GM23338 (cell line): ENCODE measurements at regions not wholly inside any gene's neighbourhood (a gene's known extent, or its start where the extent isn't known, plus 50 kb on each side); places are given as distances from the start of the nearest gene placed in this dataset.
A peak's percentile ranks its signal among the peaks of the same experiment; 100 is the strongest.

Experiments used
- ATAC-seq: fragments of 200-7000 bp; cut with Tn5 transposase; 3 replicates; pipeline ENCODE4 v1.9.1; 2020
- DNase-seq: peaks from one replicate; pipeline ENCODE4 v3.0.0-alpha.2; 2015; ENCODE audit warnings: low spot score
- H2AFZ ChIP-seq: fragments of 200-600 bp; sonication (generic); 2 replicates; pipeline ENCODE4 v1.8.0; 2016; ENCODE audit warnings: antibody characterized with exemption, mild to moderate bottlenecking, moderate library complexity
- H3F3A ChIP-seq: fragments of 200-600 bp; sonication (generic); replicated peaks from 2 replicates; pipeline ENCODE4 v1.8.0; 2017; ENCODE audit warnings: antibody characterized with exemption, mixed run types, low read depth
- H3K27ac ChIP-seq: fragments of 200-600 bp; sonication (generic); 2 replicates; pipeline ENCODE4 v1.6.1; 2016; ENCODE audit warnings: low read depth
- H3K27me3 ChIP-seq: fragments of 200-600 bp; sonication (generic); 2 replicates; pipeline ENCODE4 v1.8.0; 2016; ENCODE audit warnings: mild to moderate bottlenecking, mixed run types, moderate library complexity; ENCODE audit not compliant: insufficient read depth
- H3K36me3 ChIP-seq: fragments of 200-600 bp; sonication (generic); 2 replicates; pipeline ENCODE4 v1.8.0; 2016; ENCODE audit warnings: mild to moderate bottlenecking; ENCODE audit not compliant: insufficient read depth
- H3K4me1 ChIP-seq: fragments of 200-600 bp; sonication (generic); 2 replicates; pipeline ENCODE4 v1.8.0; 2016; ENCODE audit warnings: mild to moderate bottlenecking, moderate library complexity; ENCODE audit not compliant: insufficient read depth
- H3K4me2 ChIP-seq: fragments of 200-600 bp; sonication (generic); 2 replicates; pipeline ENCODE4 v1.7.1; 2017; ENCODE audit warnings: mixed run types
- H3K4me3 ChIP-seq: fragments of 200-600 bp; sonication (generic); 2 replicates; pipeline ENCODE4 v1.6.1; 2016; ENCODE audit warnings: mixed run types
- H3K79me2 ChIP-seq: fragments of 200-600 bp; sonication (generic); replicated peaks from 2 replicates; pipeline ENCODE4 v1.8.0; 2017; ENCODE audit warnings: mild to moderate bottlenecking; ENCODE audit not compliant: insufficient read depth
- H3K9me2 ChIP-seq: fragments of 200-600 bp; sonication (generic); 2 replicates; pipeline ENCODE4 v1.8.0; 2017; ENCODE audit not compliant: insufficient read depth
- H4K20me1 ChIP-seq: fragments of 200-600 bp; sonication (generic); replicated peaks from 2 replicates; pipeline ENCODE4 v1.8.0; 2017; ENCODE audit warnings: mild to moderate bottlenecking; ENCODE audit not compliant: insufficient read depth
- H3K27ac Mint-ChIP-seq: 2 replicates; pipeline ENCODE4 v1.8.0; 2020; ENCODE audit warnings: inconsistent platforms, mild to moderate bottlenecking, moderate library complexity, mixed read lengths
- H3K27me3 Mint-ChIP-seq: 3 replicates; pipeline ENCODE4 v1.8.0; 2022; ENCODE audit warnings: low read depth, mild to moderate bottlenecking, moderate library complexity, mixed read lengths, inconsistent platforms; ENCODE audit not compliant: insufficient read depth, poor library complexity
- H3K36me3 Mint-ChIP-seq: 3 replicates; pipeline ENCODE4 v1.8.0; 2021; ENCODE audit warnings: low read depth, mild to moderate bottlenecking, inconsistent platforms, moderate library complexity, mixed read lengths
- H3K4me1 Mint-ChIP-seq: 3 replicates; pipeline ENCODE4 v1.8.0; 2020; ENCODE audit warnings: mild to moderate bottlenecking, inconsistent platforms, mixed read lengths
- H3K4me3 Mint-ChIP-seq: 3 replicates; pipeline ENCODE4 v1.8.0; 2021; ENCODE audit warnings: moderate library complexity, mild to moderate bottlenecking, inconsistent platforms, mixed read lengths
- H3K9me3 Mint-ChIP-seq: 3 replicates; pipeline ENCODE4 v1.8.0; 2020; ENCODE audit warnings: moderate library complexity, mild to moderate bottlenecking, inconsistent platforms, mixed read lengths
- CREB1 ChIP-seq: fragments of 250-450 bp; sonication (Bioruptor Pico); IDR thresholded peaks from 2 replicates; pipeline ENCODE4 v1.5.0; 2020; ENCODE audit warnings: low read depth, mild to moderate bottlenecking, moderate library complexity
- ETS1 ChIP-seq: IDR thresholded peaks from 2 replicates; pipeline ENCODE4 v1.6.1; 2016; ENCODE audit warnings: antibody characterized with exemption
- EZH2 ChIP-seq: fragments of 200-600 bp; sonication (generic); IDR thresholded peaks from one replicate; pipeline ENCODE4 v1.8.0; 2017; ENCODE audit warnings: antibody characterized with exemption, mild to moderate bottlenecking, low read depth; ENCODE audit not compliant: unreplicated experiment
- EZH2phosphoT487 ChIP-seq: fragments of 200-600 bp; sonication (generic); IDR thresholded peaks from one replicate; pipeline ENCODE4 v1.8.1; 2018; ENCODE audit warnings: antibody characterized with exemption; ENCODE audit not compliant: unreplicated experiment
- JUNB ChIP-seq: IDR thresholded peaks from one replicate; pipeline ENCODE4 v1.6.1; 2016; ENCODE audit warnings: antibody characterized with exemption; ENCODE audit not compliant: unreplicated experiment
- NANOG ChIP-seq: IDR thresholded peaks from 2 replicates; pipeline ENCODE4 v1.6.1; 2016; ENCODE audit warnings: antibody characterized with exemption, borderline replicate concordance
- POLR2AphosphoS5 ChIP-seq: IDR thresholded peaks from 2 replicates; pipeline ENCODE4 v1.6.1; 2016; ENCODE audit warnings: antibody characterized with exemption, low read depth
- STAT1 ChIP-seq: IDR thresholded peaks from one replicate; pipeline ENCODE4 v1.6.1; 2016; ENCODE audit warnings: antibody characterized with exemption; ENCODE audit not compliant: unreplicated experiment
- ZNF114 ChIP-seq: fragments of 250-450 bp; sonication (Bioruptor Pico); IDR thresholded peaks from 2 replicates; pipeline ENCODE4 v1.5.0; 2020; ENCODE audit warnings: mild to moderate bottlenecking, moderate library complexity
- ZNF331 ChIP-seq: fragments of 250-450 bp; sonication (Bioruptor Pico); IDR thresholded peaks from 2 replicates; pipeline ENCODE4 v1.5.0; 2020; ENCODE audit warnings: low read depth, mild to moderate bottlenecking, moderate library complexity
- TF ChIP-seq, protein P1 (sequence below): IDR thresholded peaks from one replicate; pipeline ENCODE4 v1.6.1; 2018; ENCODE audit warnings: antibody characterized with exemption; ENCODE audit not compliant: unreplicated experiment
- TF ChIP-seq, protein P2 (sequence below), 2 experiments: fragments of 200-600 bp in 1 of 2; sonication (generic) in 1 of 2; conservative IDR thresholded peaks; 2 replicates each; pipeline versions ENCODE4 v1.5.1 to v1.6.1; 2016 to 2017; ENCODE audit warnings: antibody characterized with exemption in 2 of 2, low read depth in 2 of 2, mild to moderate bottlenecking in 2 of 2, moderate library complexity in 1 of 2
- TF ChIP-seq, protein P3 (sequence below): fragments of 250-450 bp; sonication (Bioruptor Pico); IDR thresholded peaks from 2 replicates; pipeline ENCODE4 v1.5.0; 2020; ENCODE audit warnings: mild to moderate bottlenecking, moderate library complexity

GRCh38 chr9:28610339-28610738 lies 1037.1 kb upstream of the C9orf72 start:
- H2AFZ ChIP-seq = no peak overlapping the region
- Mint-ChIP-seq H3K4me1 (peaks cover 12% of the 10 kb centered on the region), H3K36me3 (no peaks in the 10 kb centered on the region), H3K4me3 (no peak overlapping the region), H3K27ac (0 out of 2 replicates have a peak overlapping the region, but pooled peaks have one; percentile 13), H3K27me3 (peaks cover 2% of the 10 kb centered on the region), H3K9me3 (no peaks in the 10 kb centered on the region)
- no peaks in the 10 kb centered on the region for H4K20me1 ChIP-seq
- H3K4me2 ChIP-seq = no peak overlapping the region
- H3K9me2 ChIP-seq = no peaks in the 10 kb centered on the region
- no peak overlapping the region for H3K4me3 ChIP-seq
- H3K27ac ChIP-seq = no peak overlapping the region
- no peaks in the 10 kb centered on the region for H3K79me2 ChIP-seq
- no peaks in the 10 kb centered on the region for H3K36me3 ChIP-seq
- DNase-seq (peak; percentile 51), ATAC-seq (peak; percentile 73)
- H3F3A ChIP-seq = no peaks in the 10 kb centered on the region
- H3K4me1 ChIP-seq = peaks cover 9% of the 10 kb centered on the region; the same call in 1 of the 2 replicates
- TF ChIP-seq ZNF114 (CRISPR knock-in tag) (no peak), ZNF331 (CRISPR knock-in tag) (no peak), CREB1 (CRISPR knock-in tag) (no peak), POLR2AphosphoS5 (no peak), ETS1 (no peak), EZH2phosphoT487 (no peak), JUNB (no peak), NANOG (no peak), EZH2 (no peak), STAT1 (no peak)
- TF ChIP-seq, protein P1, sequence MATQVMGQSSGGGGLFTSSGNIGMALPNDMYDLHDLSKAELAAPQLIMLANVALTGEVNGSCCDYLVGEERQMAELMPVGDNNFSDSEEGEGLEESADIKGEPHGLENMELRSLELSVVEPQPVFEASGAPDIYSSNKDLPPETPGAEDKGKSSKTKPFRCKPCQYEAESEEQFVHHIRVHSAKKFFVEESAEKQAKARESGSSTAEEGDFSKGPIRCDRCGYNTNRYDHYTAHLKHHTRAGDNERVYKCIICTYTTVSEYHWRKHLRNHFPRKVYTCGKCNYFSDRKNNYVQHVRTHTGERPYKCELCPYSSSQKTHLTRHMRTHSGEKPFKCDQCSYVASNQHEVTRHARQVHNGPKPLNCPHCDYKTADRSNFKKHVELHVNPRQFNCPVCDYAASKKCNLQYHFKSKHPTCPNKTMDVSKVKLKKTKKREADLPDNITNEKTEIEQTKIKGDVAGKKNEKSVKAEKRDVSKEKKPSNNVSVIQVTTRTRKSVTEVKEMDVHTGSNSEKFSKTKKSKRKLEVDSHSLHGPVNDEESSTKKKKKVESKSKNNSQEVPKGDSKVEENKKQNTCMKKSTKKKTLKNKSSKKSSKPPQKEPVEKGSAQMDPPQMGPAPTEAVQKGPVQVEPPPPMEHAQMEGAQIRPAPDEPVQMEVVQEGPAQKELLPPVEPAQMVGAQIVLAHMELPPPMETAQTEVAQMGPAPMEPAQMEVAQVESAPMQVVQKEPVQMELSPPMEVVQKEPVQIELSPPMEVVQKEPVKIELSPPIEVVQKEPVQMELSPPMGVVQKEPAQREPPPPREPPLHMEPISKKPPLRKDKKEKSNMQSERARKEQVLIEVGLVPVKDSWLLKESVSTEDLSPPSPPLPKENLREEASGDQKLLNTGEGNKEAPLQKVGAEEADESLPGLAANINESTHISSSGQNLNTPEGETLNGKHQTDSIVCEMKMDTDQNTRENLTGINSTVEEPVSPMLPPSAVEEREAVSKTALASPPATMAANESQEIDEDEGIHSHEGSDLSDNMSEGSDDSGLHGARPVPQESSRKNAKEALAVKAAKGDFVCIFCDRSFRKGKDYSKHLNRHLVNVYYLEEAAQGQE = no peak
- TF ChIP-seq, protein P2, sequence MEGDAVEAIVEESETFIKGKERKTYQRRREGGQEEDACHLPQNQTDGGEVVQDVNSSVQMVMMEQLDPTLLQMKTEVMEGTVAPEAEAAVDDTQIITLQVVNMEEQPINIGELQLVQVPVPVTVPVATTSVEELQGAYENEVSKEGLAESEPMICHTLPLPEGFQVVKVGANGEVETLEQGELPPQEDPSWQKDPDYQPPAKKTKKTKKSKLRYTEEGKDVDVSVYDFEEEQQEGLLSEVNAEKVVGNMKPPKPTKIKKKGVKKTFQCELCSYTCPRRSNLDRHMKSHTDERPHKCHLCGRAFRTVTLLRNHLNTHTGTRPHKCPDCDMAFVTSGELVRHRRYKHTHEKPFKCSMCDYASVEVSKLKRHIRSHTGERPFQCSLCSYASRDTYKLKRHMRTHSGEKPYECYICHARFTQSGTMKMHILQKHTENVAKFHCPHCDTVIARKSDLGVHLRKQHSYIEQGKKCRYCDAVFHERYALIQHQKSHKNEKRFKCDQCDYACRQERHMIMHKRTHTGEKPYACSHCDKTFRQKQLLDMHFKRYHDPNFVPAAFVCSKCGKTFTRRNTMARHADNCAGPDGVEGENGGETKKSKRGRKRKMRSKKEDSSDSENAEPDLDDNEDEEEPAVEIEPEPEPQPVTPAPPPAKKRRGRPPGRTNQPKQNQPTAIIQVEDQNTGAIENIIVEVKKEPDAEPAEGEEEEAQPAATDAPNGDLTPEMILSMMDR (conservative IDR thresholded peaks at IDR 0.05; ENCODE audit: low read depth in 2 of 2) = no peak
- TF ChIP-seq, protein P3, sequence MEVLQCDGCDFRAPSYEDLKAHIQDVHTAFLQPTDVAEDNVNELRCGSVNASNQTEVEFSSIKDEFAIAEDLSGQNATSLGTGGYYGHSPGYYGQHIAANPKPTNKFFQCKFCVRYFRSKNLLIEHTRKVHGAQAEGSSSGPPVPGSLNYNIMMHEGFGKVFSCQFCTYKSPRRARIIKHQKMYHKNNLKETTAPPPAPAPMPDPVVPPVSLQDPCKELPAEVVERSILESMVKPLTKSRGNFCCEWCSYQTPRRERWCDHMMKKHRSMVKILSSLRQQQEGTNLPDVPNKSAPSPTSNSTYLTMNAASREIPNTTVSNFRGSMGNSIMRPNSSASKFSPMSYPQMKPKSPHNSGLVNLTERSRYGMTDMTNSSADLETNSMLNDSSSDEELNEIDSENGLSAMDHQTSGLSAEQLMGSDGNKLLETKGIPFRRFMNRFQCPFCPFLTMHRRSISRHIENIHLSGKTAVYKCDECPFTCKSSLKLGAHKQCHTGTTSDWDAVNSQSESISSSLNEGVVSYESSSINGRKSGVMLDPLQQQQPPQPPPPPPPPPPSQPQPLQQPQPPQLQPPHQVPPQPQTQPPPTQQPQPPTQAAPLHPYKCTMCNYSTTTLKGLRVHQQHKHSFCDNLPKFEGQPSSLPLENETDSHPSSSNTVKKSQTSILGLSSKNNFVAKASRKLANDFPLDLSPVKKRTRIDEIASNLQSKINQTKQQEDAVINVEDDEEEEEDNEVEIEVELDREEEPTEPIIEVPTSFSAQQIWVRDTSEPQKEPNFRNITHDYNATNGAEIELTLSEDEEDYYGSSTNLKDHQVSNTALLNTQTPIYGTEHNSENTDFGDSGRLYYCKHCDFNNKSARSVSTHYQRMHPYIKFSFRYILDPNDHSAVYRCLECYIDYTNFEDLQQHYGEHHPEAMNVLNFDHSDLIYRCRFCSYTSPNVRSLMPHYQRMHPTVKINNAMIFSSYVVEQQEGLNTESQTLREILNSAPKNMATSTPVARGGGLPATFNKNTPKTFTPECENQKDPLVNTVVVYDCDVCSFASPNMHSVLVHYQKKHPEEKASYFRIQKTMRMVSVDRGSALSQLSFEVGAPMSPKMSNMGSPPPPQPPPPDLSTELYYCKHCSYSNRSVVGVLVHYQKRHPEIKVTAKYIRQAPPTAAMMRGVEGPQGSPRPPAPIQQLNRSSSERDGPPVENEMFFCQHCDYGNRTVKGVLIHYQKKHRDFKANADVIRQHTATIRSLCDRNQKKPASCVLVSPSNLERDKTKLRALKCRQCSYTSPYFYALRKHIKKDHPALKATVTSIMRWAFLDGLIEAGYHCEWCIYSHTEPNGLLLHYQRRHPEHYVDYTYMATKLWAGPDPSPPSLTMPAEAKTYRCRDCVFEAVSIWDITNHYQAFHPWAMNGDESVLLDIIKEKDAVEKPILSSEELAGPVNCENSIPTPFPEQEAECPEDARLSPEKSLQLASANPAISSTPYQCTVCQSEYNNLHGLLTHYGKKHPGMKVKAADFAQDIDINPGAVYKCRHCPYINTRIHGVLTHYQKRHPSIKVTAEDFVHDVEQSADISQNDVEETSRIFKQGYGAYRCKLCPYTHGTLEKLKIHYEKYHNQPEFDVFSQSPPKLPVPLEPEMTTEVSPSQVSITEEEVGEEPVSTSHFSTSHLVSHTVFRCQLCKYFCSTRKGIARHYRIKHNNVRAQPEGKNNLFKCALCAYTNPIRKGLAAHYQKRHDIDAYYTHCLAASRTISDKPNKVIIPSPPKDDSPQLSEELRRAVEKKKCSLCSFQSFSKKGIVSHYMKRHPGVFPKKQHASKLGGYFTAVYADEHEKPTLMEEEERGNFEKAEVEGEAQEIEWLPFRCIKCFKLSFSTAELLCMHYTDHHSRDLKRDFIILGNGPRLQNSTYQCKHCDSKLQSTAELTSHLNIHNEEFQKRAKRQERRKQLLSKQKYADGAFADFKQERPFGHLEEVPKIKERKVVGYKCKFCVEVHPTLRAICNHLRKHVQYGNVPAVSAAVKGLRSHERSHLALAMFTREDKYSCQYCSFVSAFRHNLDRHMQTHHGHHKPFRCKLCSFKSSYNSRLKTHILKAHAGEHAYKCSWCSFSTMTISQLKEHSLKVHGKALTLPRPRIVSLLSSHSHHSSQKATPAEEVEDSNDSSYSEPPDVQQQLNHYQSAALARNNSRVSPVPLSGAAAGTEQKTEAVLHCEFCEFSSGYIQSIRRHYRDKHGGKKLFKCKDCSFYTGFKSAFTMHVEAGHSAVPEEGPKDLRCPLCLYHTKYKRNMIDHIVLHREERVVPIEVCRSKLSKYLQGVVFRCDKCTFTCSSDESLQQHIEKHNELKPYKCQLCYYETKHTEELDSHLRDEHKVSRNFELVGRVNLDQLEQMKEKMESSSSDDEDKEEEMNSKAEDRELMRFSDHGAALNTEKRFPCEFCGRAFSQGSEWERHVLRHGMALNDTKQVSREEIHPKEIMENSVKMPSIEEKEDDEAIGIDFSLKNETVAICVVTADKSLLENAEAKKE (CRISPR knock-in tag) = no peak
- H3K27me3 ChIP-seq = no peaks in the 10 kb centered on the region
